ENCODE measurements at regions not wholly inside any gene's neighbourhood (a gene's known extent, or its start where the extent isn't known, plus 50 kb on each side); places are given as distances from the start of the nearest gene placed in this dataset.

- TF ChIP-seq CTCF (IDR thresholded peaks at IDR 0.05), result no peak
- TF ChIP-seq POLR2A (IDR thresholded peaks at IDR 0.05), result no peak
Measured at GRCh38 chr15:38921471-38921870, 356.9 kb upstream of the RASGRP1 start.

All from lower leg skin (tissue), 3 donors.